ENCODE measurements at regions not wholly inside any gene's neighbourhood (a gene's known extent, or its start where the extent isn't known, plus 50 kb on each side); places are given as distances from the start of the nearest gene placed in this dataset.

- TF ChIP-seq CTCF (IDR thresholded peaks at IDR 0.05; ENCODE audit: insufficient read depth, low read length, poor library complexity, severe bottlenecking), result no peak
- TF ChIP-seq EZH2phosphoT487 (conservative IDR thresholded peaks at IDR 0.05; ENCODE audit: low read length), result no peak
Measured at GRCh38 chr2:83705146-83705545, 753.9 kb downstream of the SUCLG1 start.

Measured in SU-DHL-6 (cell line).